ENCODE measurements at regions not wholly inside any gene's neighbourhood (a gene's known extent, or its start where the extent isn't known, plus 50 kb on each side); places are given as distances from the start of the nearest gene placed in this dataset.

DNA sequence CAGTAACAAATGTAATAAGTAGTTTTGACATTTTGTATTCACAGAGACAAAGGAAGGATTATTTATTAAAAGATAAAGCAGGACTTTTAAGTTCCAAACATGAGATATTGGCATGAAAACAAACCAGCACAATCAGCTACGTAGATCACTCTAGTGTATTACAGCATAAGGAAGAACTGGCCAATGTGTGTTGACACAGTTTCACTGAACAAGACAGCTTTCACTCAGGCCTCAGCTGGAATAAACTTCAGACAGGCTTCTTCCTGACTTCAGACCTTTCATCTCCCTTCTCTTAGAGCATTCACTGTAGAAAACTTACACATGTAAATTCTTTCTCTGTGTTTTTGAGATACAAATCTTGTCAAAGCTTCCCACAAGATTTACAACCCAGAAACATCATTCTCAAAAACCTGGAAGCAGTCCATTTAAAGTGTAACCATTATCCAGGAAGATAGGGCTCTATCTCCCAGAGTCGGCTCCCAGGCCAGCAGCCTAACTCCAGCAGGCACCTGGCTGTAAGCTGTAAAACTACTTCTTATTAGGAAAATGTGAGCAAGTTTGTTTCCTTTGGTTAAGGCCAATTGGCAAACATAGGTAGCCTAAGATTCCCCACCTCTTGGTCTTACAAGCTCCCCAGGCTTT lies 768.3 kb upstream of the CDH7 start:
- TF ChIP-seq, protein P1, sequence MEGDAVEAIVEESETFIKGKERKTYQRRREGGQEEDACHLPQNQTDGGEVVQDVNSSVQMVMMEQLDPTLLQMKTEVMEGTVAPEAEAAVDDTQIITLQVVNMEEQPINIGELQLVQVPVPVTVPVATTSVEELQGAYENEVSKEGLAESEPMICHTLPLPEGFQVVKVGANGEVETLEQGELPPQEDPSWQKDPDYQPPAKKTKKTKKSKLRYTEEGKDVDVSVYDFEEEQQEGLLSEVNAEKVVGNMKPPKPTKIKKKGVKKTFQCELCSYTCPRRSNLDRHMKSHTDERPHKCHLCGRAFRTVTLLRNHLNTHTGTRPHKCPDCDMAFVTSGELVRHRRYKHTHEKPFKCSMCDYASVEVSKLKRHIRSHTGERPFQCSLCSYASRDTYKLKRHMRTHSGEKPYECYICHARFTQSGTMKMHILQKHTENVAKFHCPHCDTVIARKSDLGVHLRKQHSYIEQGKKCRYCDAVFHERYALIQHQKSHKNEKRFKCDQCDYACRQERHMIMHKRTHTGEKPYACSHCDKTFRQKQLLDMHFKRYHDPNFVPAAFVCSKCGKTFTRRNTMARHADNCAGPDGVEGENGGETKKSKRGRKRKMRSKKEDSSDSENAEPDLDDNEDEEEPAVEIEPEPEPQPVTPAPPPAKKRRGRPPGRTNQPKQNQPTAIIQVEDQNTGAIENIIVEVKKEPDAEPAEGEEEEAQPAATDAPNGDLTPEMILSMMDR (IDR thresholded peaks at IDR 0.05) = no peak
- TF ChIP-seq POLR2A (IDR thresholded peaks at IDR 0.05) = no peak
- H3K27ac ChIP-seq = no peak overlapping the region
- H3K36me3 ChIP-seq (replicated peaks in 1 of 2; ENCODE audit: insufficient read depth in 1 of 2, low read depth in 2 of 2) = no peaks in the 10 kb centered on the region
- 16 to 20% methylated on average over 2 of the region's 2 CpGs for WGBS, 2 donors
- no peaks in the 10 kb centered on the region for H3K27me3 ChIP-seq
- no peak for ATAC-seq
- intact Hi-C loops (cut with DNase I) = no loop called here
- H3K4me1 ChIP-seq = peaks cover 7% of the 10 kb centered on the region
- H3K9me3 ChIP-seq = no peaks in the 10 kb centered on the region
- H3K4me3 ChIP-seq = no peak overlapping the region
- DNase-seq = no peak

DNA sequence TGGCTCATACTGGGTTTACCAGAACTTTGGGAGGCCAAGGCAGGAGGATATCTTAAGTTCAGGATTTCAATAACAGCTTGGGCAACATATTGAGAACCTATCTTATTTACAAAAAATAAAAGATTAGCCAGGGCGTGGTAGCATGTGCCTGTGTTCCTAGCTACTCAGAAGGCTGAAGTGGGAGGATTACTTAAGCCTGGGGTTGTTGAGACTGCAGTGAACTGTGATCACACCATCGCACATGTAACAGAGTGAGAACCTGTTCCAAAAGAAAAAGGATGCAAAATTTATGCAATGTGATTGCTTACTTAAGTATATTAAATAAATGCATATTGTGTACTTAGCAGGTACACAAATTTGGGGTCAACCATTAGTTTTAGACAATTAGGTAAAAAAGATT lies 768.9 kb upstream of the CDH7 start:
- TF ChIP-seq POLR2A (IDR thresholded peaks at IDR 0.05) = no peak
- TF ChIP-seq, protein P1 (IDR thresholded peaks at IDR 0.05) = no peak
- H3K36me3 ChIP-seq (replicated peaks in 1 of 2; ENCODE audit: insufficient read depth in 1 of 2, low read depth in 2 of 2) = no peaks in the 10 kb centered on the region
- ATAC-seq (no peak), DNase-seq (no peak)
- peaks cover 7% of the 10 kb centered on the region for H3K4me1 ChIP-seq
- intact Hi-C loops (cut with DNase I) = no loop called here
- no peak overlapping the region for H3K27ac ChIP-seq
- WGBS, 2 donors = 59 to 61% methylated on average over 2 of the region's 2 CpGs
- H3K4me3 ChIP-seq = no peak overlapping the region
- H3K9me3 ChIP-seq = no peaks in the 10 kb centered on the region
- H3K27me3 ChIP-seq = no peaks in the 10 kb centered on the region

DNA sequence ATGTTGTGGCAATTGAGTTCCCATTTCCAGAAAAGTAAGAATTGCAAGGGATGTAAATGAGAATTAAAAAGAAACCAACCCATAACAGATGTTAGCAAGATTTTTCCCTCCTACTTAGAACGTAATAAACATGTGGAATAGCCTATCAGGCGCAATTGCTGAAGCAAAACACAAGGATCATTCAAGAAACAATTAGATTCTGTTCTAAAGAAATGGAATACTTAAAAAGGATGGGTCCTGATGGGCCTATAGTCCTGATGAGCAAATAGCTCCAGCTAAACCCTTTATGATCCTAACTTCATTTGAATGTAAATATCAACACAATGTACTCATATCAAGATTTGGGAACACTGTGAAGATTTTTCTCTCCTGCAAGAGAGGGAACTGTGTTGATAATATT lies 771.0 kb upstream of the CDH7 start:
- 83 to 84% methylated on average over 2 of the region's 2 CpGs for WGBS, 2 donors
- H3K9me3 ChIP-seq = no peaks in the 10 kb centered on the region
- ATAC-seq = no peak
- H3K4me1 ChIP-seq = peaks cover 7% of the 10 kb centered on the region
- DNase-seq = no peak
- no peaks in the 10 kb centered on the region for H3K27me3 ChIP-seq
- no peak overlapping the region for H3K4me3 ChIP-seq
- no peak for TF ChIP-seq POLR2A (IDR thresholded peaks at IDR 0.05)
- TF ChIP-seq, protein P1 (IDR thresholded peaks at IDR 0.05) = no peak
- intact Hi-C loops (cut with DNase I) = no loop called here
- no peaks in the 10 kb centered on the region for H3K36me3 ChIP-seq (replicated peaks in 1 of 2; ENCODE audit: insufficient read depth in 1 of 2, low read depth in 2 of 2)
- H3K27ac ChIP-seq = no peak overlapping the region

DNA sequence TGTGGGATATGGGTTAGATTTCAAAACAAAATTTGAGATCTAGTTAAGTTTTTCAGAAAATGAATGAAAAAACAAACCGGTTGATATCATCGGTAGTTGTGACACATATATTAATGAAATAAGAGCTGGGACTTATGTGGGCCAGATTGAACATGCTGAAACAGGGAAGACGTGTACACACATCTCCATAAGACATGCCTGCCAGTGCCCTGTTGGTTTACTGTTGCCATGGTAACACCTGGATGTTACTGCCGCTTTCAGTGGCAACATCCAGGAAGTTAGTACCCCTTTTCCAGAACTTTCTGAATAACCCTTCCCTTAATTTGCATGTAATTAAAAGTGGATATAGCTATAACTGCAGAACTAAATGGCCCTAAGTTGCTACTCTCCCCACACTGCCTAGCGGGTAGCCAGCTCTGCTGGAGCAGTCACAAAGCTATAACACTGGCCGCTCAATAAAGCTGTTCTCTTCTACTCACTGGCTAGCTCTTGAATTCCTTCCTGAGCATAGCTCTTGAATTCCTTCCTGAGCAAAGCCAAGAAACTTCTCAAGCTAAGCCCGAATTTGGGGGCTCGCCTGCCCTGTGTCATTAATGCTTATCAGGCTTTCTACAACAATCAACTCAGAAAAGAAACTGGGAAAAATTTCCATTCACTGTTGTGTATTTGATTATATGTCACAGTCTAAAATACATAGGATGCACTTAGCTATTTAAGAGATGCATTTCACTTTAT lies 776.3 kb upstream of the CDH7 start:
- intact Hi-C loops (cut with DNase I) = no loop called here
- no peak overlapping the region for H3K4me3 ChIP-seq
- TF ChIP-seq POLR2A (IDR thresholded peaks at IDR 0.05) = no peak
- TF ChIP-seq, protein P1 (IDR thresholded peaks at IDR 0.05) = no peak
- no peaks in the 10 kb centered on the region for H3K4me1 ChIP-seq
- no peak for DNase-seq
- H3K9me3 ChIP-seq = no peaks in the 10 kb centered on the region
- H3K36me3 ChIP-seq (replicated peaks in 1 of 2; ENCODE audit: insufficient read depth in 1 of 2, low read depth in 2 of 2) = no peaks in the 10 kb centered on the region
- ATAC-seq = no peak
- 85 to 87% methylated on average over 8 of the region's 8 CpGs for WGBS, 2 donors
- no peaks in the 10 kb centered on the region for H3K27me3 ChIP-seq
- no peak overlapping the region for H3K27ac ChIP-seq

DNA sequence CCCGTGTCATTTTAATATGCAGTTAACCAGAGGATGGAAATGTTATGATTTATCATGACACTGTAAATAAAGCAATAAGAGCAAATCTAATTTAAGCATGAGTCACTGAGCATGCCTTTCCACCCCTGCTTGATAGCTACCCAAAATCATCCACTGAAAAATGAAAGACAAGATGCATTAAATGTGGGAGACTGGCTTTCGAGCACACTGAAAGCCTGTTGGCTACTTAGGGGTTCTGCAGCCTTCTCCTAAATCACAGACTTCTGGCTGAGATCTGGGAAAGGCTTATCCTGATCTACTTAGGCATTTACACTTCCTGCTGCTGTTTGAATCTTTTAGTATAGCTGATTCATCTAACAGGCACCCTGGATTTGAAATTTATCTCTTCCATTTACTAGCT lies 778.3 kb upstream of the CDH7 start:
- ATAC-seq (no peak), DNase-seq (no peak)
- H3K4me1 ChIP-seq = no peaks in the 10 kb centered on the region
- no peak overlapping the region for H3K27ac ChIP-seq
- no peaks in the 10 kb centered on the region for H3K27me3 ChIP-seq
- 30 to 42% methylated on average over 2 of the region's 2 CpGs for WGBS, 2 donors
- H3K36me3 ChIP-seq (replicated peaks in 1 of 2; ENCODE audit: insufficient read depth in 1 of 2, low read depth in 2 of 2) = no peaks in the 10 kb centered on the region
- no peaks in the 10 kb centered on the region for H3K9me3 ChIP-seq
- no peak overlapping the region for H3K4me3 ChIP-seq
- intact Hi-C loops (cut with DNase I) = no loop called here
- TF ChIP-seq, protein P1 (IDR thresholded peaks at IDR 0.05) = no peak
- no peak for TF ChIP-seq POLR2A (IDR thresholded peaks at IDR 0.05)

Measured in body of pancreas (tissue), 4 donors.